ENCODE measurements at regions not wholly inside any gene's neighbourhood (a gene's known extent, or its start where the extent isn't known, plus 50 kb on each side); places are given as distances from the start of the nearest gene placed in this dataset.

GRCh38 chr5:124229352-124229751, 517.1 kb downstream of the ZNF608 start:
- ATAC-seq (ENCODE audit: low FRiP score) (no peak), DNase-seq (ENCODE audit: low spot score) (no peak)
- TF ChIP-seq CTCF (IDR thresholded peaks at IDR 0.05) = no peak

GRCh38 chr5:124227914-124228313, 518.5 kb downstream of the ZNF608 start:
- TF ChIP-seq CTCF (IDR thresholded peaks at IDR 0.05) = no peak
- DNase-seq (ENCODE audit: low spot score) = no peak
- no peak for ATAC-seq (ENCODE audit: low FRiP score)

- TF ChIP-seq CTCF (IDR thresholded peaks at IDR 0.05) = no peak
- ATAC-seq (ENCODE audit: low FRiP score) = no peak
- no peak for DNase-seq (ENCODE audit: low spot score)
Observed at GRCh38 chr5:124220418-124220817, 526.0 kb downstream of the ZNF608 start.

- DNase-seq (ENCODE audit: low spot score) = no peak
- TF ChIP-seq CTCF (IDR thresholded peaks at IDR 0.05) = no peak
- ATAC-seq (ENCODE audit: low FRiP score) = no peak
Observed at GRCh38 chr5:124212934-124213333, 533.5 kb downstream of the ZNF608 start.

GRCh38 chr5:124210111-124210910, 536.1 kb downstream of the ZNF608 start:
- no peak for ATAC-seq (ENCODE audit: low FRiP score)
- no peak for DNase-seq (ENCODE audit: low spot score)
- no peak for TF ChIP-seq CTCF (IDR thresholded peaks at IDR 0.05)

- ATAC-seq (ENCODE audit: low FRiP score) (no peak), DNase-seq (ENCODE audit: low spot score) (no peak)
- TF ChIP-seq CTCF (IDR thresholded peaks at IDR 0.05) = no peak
Observed at GRCh38 chr5:124207118-124207517, 539.3 kb downstream of the ZNF608 start.

- ATAC-seq (ENCODE audit: low FRiP score) (no peak), DNase-seq (ENCODE audit: low spot score) (no peak)
- TF ChIP-seq CTCF (IDR thresholded peaks at IDR 0.05) = no peak
Observed at GRCh38 chr5:124206540-124206939, 539.9 kb downstream of the ZNF608 start.

All from omental fat pad (tissue), 3 donors.